NCI-H1092 (cell line): ENCODE measurements at regions not wholly inside any gene's neighbourhood (a gene's known extent, or its start where the extent isn't known, plus 50 kb on each side); places are given as distances from the start of the nearest gene placed in this dataset.
"Not testable (repeated sequence)": the region's sequence is repeated elsewhere in the genome, so short reads cannot be mapped to it uniquely, and the experiment has no call there.

ENCODE experiments used
- DNase-seq: peaks from one replicate; lab custom pipeline; 2025; lab: John Stamatoyannopoulos, UW

- DNase-seq = no peak
Observed at GRCh38 chr22:49697047-49697446, 130.6 kb downstream of the BRD1 start.

GRCh38 chr22:49694462-49695260, 133.0 kb downstream of the BRD1 start:
- DNase-seq = no peak

- DNase-seq = no peak
Observed at GRCh38 chr22:49693848-49694247, 133.8 kb downstream of the BRD1 start.

GRCh38 chr22:49693416-49693815, 134.3 kb downstream of the BRD1 start:
- no peak for DNase-seq

GRCh38 chr22:49692499-49693225, 135.0 kb downstream of the BRD1 start:
- DNase-seq = no peak

- DNase-seq = no peak
Observed at GRCh38 chr22:49691256-49691655, 136.4 kb downstream of the BRD1 start.

GRCh38 chr22:49690454-49690853, 137.2 kb downstream of the BRD1 start:
- no peak for DNase-seq

GRCh38 chr22:49689858-49690257, 137.8 kb downstream of the BRD1 start:
- no peak for DNase-seq

- DNase-seq = no peak
Observed at GRCh38 chr22:49689255-49689770, 138.4 kb downstream of the BRD1 start.

- DNase-seq = no peak
Observed at GRCh38 chr22:49688516-49689254, 139.0 kb downstream of the BRD1 start.

GRCh38 chr22:49687786-49688515, 139.7 kb downstream of the BRD1 start:
- no peak for DNase-seq

- DNase-seq = no peak
Observed at GRCh38 chr22:49687333-49687732, 140.3 kb downstream of the BRD1 start.

GRCh38 chr22:49686495-49687219, 141.0 kb downstream of the BRD1 start:
- DNase-seq = no peak

- no peak for DNase-seq
Observed at GRCh38 chr22:49685686-49686085, 142.0 kb downstream of the BRD1 start.

- DNase-seq = no peak
Observed at GRCh38 chr22:49685116-49685515, 142.6 kb downstream of the BRD1 start.

GRCh38 chr22:49683032-49683431, 144.6 kb downstream of the BRD1 start:
- no peak for DNase-seq

GRCh38 chr22:49680819-49681218, 146.9 kb downstream of the BRD1 start:
- DNase-seq = not testable (repeated sequence)

GRCh38 chr22:49678842-49679170, 148.9 kb downstream of the BRD1 start:
- DNase-seq = no peak

- no peak for DNase-seq
Observed at GRCh38 chr22:49678137-49678841, 149.4 kb downstream of the BRD1 start.

GRCh38 chr22:49677495-49677889, 150.2 kb downstream of the BRD1 start:
- no peak for DNase-seq
